ACC112 (cell line): ENCODE measurements at regions not wholly inside any gene's neighbourhood (a gene's known extent, or its start where the extent isn't known, plus 50 kb on each side); places are given as distances from the start of the nearest gene placed in this dataset.

Experiments
- H2AFZ ChIP-seq: fragments of 200-600 bp; sonication (generic); one replicate; pipeline ENCODE4 v1.6.0; 2017; ENCODE audit warnings: antibody characterized with exemption, low read length; ENCODE audit not compliant: unreplicated experiment
- H3K27ac ChIP-seq: fragments of 200-600 bp; sonication (generic); 2 replicates; pipeline ENCODE4 v1.5.1; 2014; ENCODE audit warnings: low read depth, mild to moderate bottlenecking, antibody characterized with exemption, low read length, moderate library complexity
- H3K27me3 ChIP-seq: fragments of 200-600 bp; sonication (generic); 2 replicates; pipeline ENCODE4 v1.6.1; 2014; ENCODE audit warnings: mild to moderate bottlenecking, antibody characterized with exemption, low read length, moderate library complexity, mixed read lengths; ENCODE audit not compliant: insufficient read depth
- H3K36me3 ChIP-seq: fragments of 200-600 bp; sonication (generic); 2 replicates; pipeline ENCODE4 v1.6.1; 2016; ENCODE audit warnings: mild to moderate bottlenecking, antibody characterized with exemption, low read length, moderate library complexity, mixed read lengths; ENCODE audit not compliant: insufficient read depth
- H3K4me1 ChIP-seq: fragments of 200-600 bp; sonication (generic); one replicate; pipeline ENCODE4 v1.6.1; 2016; ENCODE audit warnings: low read length, mixed read lengths; ENCODE audit not compliant: insufficient read depth, unreplicated experiment, control insufficient read depth
- H3K4me3 ChIP-seq: fragments of 200-600 bp; sonication (generic); 2 replicates; pipeline ENCODE4 v1.5.1; 2014; ENCODE audit warnings: mild to moderate bottlenecking, low read depth, low read length
- H3K79me2 ChIP-seq: fragments of 200-600 bp; sonication (generic); one replicate; pipeline ENCODE4 v1.6.0; 2016; ENCODE audit warnings: low read length; ENCODE audit not compliant: control insufficient read depth, unreplicated experiment, insufficient read depth

DNA sequence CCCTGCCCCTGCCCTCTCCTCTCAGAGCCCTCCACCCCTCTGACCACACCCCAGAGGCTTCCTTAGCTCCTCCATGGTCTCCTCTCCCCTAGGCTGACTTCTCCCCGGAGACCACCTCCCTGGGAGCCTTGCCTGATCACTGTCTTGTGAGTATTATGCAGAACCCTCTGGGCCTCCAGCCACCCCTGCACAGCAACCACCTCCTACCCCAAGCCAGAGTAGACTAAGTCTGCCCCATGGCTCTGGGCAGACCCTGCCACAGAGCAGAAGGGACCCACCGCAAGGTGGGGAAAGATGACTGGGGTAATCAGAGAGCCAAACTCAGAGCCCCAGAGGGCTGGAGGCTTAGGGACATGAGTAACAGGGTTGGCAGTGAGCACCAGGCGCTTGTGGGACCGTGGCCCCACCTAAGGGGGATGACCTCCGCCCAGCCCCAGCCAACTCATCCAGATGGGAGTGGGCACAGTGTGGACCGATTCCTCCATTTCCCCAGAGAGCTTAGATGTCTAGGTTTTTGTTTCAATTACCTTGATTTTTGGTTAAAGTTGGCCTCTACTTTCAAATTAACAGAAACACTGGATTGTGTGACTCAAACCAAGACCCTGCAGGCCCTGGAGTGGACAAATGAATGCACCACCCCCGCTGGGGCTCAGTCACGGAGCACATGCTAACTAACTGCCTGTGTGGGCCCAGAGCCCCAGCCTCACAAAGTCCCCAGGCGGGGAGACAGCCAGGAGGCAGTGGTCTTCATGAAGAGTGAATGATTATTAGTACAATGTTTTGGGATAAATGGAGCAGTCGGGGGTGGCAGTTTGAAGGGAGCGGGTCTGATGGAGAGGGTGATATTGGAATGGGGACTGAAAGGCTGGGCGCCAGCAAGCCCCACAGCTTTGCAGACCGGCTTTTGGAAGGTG, 119.4 kb upstream of the PRR20G start:
- Histone ChIP-seq H3K79me2 (no peaks in the 10 kb centered on the region), H3K36me3 (no peaks in the 10 kb centered on the region), H3K4me1 (no peaks in the 10 kb centered on the region), H3K27me3 (peaks cover 77% of the 10 kb centered on the region), H3K27ac (no peak overlapping the region), H2AFZ (no peak overlapping the region), H3K4me3 (no peak overlapping the region)

DNA sequence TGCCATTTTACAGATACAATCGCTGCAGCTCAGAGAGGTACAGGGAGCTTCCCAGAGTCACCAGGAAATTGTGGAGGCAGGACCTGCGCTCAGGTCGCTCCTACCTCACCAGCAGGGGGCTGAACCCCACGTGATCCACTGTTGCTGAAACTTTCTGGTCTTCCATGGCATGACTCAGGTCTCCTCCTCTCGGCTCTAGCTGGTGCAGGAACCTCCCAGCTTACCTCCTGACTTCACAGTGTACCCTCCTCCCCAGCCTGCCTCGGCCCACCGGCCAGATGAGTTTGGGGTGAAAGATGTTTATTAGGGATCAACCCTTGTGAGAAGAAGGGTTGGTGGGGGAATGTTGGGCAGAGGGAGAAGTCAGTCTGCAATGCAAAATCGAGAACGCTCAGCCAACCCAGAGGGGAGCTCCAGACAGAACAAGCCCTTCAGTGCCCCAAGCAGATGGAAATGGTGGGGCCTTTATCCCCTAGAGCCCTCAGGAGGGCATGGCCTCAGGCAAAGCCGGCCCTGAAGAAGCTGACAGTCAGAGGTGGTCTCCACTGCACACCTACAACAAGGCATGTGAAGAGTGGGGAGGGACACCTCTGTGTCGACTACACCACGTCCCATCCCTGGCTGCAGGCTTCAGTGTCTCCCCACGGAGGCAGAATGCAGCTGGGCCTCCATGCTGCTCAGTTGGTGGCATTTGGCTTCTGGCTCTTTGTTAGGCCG, 118.6 kb upstream of the PRR20G start:
- Histone ChIP-seq H3K27me3 (peaks cover 81% of the 10 kb centered on the region), H2AFZ (no peak overlapping the region), H3K79me2 (no peaks in the 10 kb centered on the region), H3K4me1 (no peaks in the 10 kb centered on the region), H3K27ac (no peak overlapping the region), H3K4me3 (no peak overlapping the region), H3K36me3 (no peaks in the 10 kb centered on the region)

DNA sequence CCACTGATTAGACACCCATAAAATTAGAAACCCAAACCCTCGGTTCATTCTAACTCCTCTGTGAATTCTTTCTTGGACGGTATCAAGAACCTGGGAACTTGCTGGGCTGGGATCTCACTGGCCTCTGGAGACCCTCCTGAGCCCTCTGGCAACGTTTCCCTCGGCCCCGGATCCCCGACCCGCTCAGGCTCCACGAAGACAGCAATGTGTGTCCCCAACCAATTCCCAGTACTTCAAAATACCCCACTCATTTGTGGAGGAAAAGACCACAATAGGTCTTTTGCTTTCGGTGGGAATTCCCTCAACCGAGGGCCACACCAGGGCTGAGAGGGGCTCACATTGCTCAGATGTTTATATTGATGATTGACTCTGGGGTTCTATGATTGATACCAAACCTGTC, 117.9 kb upstream of the PRR20G start:
- Histone ChIP-seq H3K27me3 (peaks cover 81% of the 10 kb centered on the region), H3K79me2 (no peaks in the 10 kb centered on the region), H3K36me3 (no peaks in the 10 kb centered on the region), H3K4me1 (no peaks in the 10 kb centered on the region), H3K4me3 (no peak overlapping the region), H2AFZ (no peak overlapping the region), H3K27ac (no peak overlapping the region)

DNA sequence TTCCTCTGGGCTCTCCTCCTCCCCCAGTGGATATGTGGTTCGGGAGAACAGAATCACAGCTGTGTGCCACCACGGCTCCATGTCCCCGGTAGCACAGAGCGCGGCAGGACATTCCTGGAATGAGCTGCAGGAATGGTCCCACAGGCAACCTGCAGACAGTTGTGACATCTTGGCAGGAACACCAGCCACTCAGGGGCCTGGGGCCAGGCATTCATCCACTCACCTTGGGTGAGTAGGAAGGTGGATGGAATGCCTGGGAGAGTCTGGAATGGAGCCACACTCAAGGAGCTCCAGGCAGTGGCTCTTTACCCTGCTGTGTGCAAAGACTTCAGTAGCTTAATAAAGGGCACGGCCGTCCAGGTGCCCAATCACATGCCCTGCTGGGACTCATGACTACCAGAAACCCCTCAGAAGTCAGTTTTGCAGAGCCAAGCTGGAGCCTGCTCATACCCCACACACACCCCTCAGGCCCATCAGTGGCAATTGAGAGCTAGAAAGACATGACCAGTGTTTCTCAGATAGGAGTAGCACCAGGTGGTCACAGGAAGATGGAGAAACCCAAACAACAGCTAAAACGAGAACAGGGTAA, 117.3 kb upstream of the PRR20G start:
- no peaks in the 10 kb centered on the region for H3K4me1 ChIP-seq
- no peaks in the 10 kb centered on the region for H3K79me2 ChIP-seq
- H3K36me3 ChIP-seq = no peaks in the 10 kb centered on the region
- no peak overlapping the region for H2AFZ ChIP-seq
- peaks cover 80% of the 10 kb centered on the region for H3K27me3 ChIP-seq
- no peak overlapping the region for H3K4me3 ChIP-seq
- no peak overlapping the region for H3K27ac ChIP-seq

DNA sequence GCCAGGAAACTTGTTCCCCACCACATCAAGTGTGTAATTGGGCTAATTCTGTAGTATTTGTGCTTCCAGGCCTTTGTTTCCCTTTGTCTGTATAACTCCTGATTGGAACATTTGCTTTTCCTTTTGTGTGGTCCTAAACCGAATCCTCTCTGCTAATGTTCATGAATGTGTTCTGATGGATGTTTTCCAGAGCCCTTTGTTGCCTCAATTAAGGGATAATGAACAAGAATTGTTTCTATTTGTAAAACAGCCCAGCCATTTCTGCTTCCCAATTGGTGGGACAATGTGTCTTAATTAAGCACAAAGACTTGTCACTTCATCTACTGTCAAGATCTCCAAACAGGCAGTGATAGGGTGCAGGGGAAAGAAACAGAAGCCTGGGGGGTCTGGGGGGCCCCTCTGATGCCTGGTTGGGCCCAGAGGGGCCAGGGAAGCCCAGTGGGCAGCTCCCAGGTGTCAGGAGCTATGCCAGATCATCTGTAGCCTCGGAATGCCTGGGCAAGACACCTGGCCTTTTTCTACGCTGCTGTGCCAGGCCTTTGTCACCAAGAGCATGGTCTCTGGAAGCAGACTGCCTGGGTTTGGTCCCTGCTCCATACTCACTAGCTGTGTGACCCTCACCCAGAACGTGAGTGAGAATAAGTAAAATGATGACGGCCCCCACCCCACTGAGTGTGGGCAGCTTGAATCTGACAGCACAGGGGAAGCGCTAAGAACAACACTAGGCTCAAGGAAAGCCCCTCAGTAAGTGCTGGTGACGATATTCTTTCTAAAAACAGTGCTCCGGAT, 116.6 kb upstream of the PRR20G start:
- Histone ChIP-seq H3K79me2 (no peaks in the 10 kb centered on the region), H2AFZ (no peak overlapping the region), H3K4me1 (no peaks in the 10 kb centered on the region), H3K27ac (no peak overlapping the region), H3K36me3 (no peaks in the 10 kb centered on the region), H3K4me3 (no peak overlapping the region), H3K27me3 (peaks cover 79% of the 10 kb centered on the region)

DNA sequence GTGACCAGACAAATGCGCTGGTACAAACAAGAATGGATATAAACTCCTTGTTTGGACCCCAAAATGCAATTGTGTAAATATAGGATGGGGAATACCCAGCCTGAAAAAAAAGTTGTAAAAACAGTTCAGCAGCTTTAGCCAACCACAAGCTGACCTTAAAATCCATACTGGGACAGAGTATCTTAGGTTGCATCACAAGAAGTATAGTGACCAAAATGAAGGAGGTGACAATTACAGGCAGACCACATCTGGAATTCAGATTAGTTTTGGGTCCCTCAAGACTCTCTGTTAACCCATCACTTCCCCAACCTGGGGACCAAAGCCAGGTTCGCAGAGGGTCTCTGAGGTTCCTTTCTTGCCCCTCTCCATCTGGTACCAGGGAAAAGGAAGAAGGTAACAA, 115.9 kb upstream of the PRR20G start:
- H3K27me3 ChIP-seq = peaks cover 77% of the 10 kb centered on the region
- H3K27ac ChIP-seq = no peak overlapping the region
- H3K4me1 ChIP-seq = no peaks in the 10 kb centered on the region
- no peak overlapping the region for H3K4me3 ChIP-seq
- H3K79me2 ChIP-seq = no peaks in the 10 kb centered on the region
- H2AFZ ChIP-seq = no peak overlapping the region
- H3K36me3 ChIP-seq = no peaks in the 10 kb centered on the region

DNA sequence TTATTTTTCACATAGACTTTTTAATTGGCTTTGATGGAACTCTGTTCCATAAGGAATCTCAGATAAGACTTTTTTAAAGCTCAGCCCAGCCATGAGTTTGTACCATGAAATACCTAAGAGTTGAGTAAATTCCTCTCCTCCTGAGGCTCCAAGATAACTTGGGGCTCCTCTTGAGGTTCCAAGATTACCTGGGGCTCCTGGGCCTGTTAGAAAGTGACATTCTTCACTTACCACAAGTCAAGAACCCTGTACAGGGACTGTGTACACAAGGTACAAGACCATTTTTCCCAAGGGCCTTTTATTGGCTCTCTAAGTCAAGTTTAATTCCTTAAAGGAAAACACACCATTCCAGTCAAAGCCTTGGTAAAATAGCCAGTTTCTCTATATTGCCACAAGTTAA, 111.3 kb upstream of the PRR20G start:
- H3K4me1 ChIP-seq = no peaks in the 10 kb centered on the region
- no peaks in the 10 kb centered on the region for H3K79me2 ChIP-seq
- H3K27me3 ChIP-seq = peaks cover 78% of the 10 kb centered on the region
- no peaks in the 10 kb centered on the region for H3K36me3 ChIP-seq
- no peak overlapping the region for H3K4me3 ChIP-seq
- no peak overlapping the region for H3K27ac ChIP-seq
- H2AFZ ChIP-seq = no peak overlapping the region

DNA sequence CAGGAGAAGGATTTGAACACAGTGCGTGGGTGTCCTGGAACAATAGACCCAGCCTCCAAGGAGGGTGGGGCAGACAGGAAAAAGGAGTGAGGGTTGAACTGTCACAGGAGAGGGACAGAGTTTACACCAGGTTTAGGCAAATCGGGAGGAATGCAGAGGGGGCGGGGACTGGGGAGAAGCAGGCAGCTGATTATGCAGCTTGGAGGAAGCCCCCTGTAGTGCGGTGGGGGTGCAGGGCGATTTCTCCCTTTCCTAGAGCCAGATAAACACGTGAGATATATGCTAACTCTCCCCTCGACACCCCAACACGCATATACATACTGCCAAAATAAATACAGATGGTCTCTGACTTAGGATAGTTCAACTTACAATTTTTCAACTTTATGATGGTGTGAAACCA, 108.6 kb upstream of the PRR20G start:
- no peak overlapping the region for H3K27ac ChIP-seq
- no peaks in the 10 kb centered on the region for H3K79me2 ChIP-seq
- H3K4me1 ChIP-seq = no peaks in the 10 kb centered on the region
- no peak overlapping the region for H3K4me3 ChIP-seq
- H2AFZ ChIP-seq = no peak overlapping the region
- H3K27me3 ChIP-seq = peaks cover 91% of the 10 kb centered on the region
- no peaks in the 10 kb centered on the region for H3K36me3 ChIP-seq

DNA sequence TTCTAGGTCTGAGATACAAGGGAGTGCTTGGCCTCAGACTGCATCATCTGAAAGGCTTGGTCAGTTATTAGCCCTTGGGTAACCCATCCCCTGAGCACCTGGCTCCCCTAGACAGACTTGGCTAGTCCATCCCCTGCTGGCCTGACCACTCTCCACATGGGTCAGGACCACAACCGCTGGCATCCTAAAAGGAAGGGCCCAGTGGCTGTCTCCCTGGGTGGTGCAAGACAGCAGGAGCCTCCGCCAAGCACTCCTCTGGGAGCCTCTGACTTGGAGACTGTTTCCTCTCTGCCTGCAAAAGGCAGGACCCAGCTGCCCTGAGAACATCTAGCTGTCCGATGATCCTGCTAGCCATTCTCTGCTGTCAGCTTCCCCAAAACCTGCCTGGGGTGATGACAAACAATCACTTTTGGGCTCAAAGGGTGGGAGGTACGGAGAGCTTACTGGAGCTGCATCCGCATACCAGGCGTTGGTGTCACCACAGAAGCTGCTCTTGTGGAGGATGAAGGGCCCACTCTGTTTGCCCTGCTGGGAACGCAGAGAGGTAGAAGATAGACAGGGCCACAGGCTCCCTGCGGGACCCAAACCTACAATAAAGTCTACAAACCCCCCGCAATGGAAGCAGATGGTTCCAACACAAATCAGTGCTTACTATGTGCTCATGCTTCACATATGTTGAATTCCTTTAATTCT, 108.0 kb upstream of the PRR20G start:
- no peak overlapping the region for H3K4me3 ChIP-seq
- H3K79me2 ChIP-seq = no peaks in the 10 kb centered on the region
- no peak overlapping the region for H2AFZ ChIP-seq
- no peaks in the 10 kb centered on the region for H3K36me3 ChIP-seq
- H3K4me1 ChIP-seq = no peaks in the 10 kb centered on the region
- H3K27ac ChIP-seq = no peak overlapping the region
- H3K27me3 ChIP-seq = peaks cover 86% of the 10 kb centered on the region
